Activated T-helper 1 cell treated with anti-CD3 and anti-CD28 coated beads, Interleukin-12 subunit alpha, Interleukin-12 subunit beta, Interleukin-2, Interleukin-4 antibody, amounts not matched to agents 30 ng/mL and 10 ng/mL and 1 ng/mL, durations not matched to agents 14 hours and 24 hours and 36 hours (primary cell): ENCODE measurements at regions not wholly inside any gene's neighbourhood (a gene's known extent, or its start where the extent isn't known, plus 50 kb on each side); places are given as distances from the start of the nearest gene placed in this dataset.

Experiments used
- DNase-seq: peaks from one replicate; pipeline ENCODE4 v3.0.0; 2021; ENCODE audit warnings: low spot score
- H3K27ac Mint-ChIP-seq: one replicate; pipeline ENCODE4 v1.8.0; 2021; ENCODE audit warnings: mild to moderate bottlenecking, mixed read lengths
- H3K27me3 Mint-ChIP-seq: one replicate; pipeline ENCODE4 v1.8.0; 2022; ENCODE audit warnings: mild to moderate bottlenecking, moderate library complexity, mixed read lengths; ENCODE audit not compliant: insufficient read depth
- H3K36me3 Mint-ChIP-seq: one replicate; pipeline ENCODE4 v1.8.0; 2021; ENCODE audit warnings: low read depth, mixed read lengths
- H3K4me1 Mint-ChIP-seq: one replicate; pipeline ENCODE4 v1.8.0; 2021; ENCODE audit warnings: low read depth, mixed read lengths
- H3K4me3 Mint-ChIP-seq: one replicate; pipeline ENCODE4 v1.8.0; 2021; ENCODE audit warnings: mild to moderate bottlenecking, moderate library complexity, mixed read lengths
- H3K9me3 Mint-ChIP-seq: one replicate; pipeline ENCODE4 v1.8.0; 2021; ENCODE audit warnings: mixed read lengths
- intact Hi-C: fragments of 100-400 bp; cut with micrococcal nuclease; formaldehyde crosslinking; loops from one replicate; pipeline ENCODE4 v1.15.1; 2024

- Mint-ChIP-seq H3K27ac (no peak overlapping the region), H3K4me3 (no peak overlapping the region), H3K9me3 (no peaks in the 10 kb centered on the region), H3K27me3 (peaks cover 2% of the 10 kb centered on the region), H3K4me1 (peaks cover 64% of the 10 kb centered on the region), H3K36me3 (no peaks in the 10 kb centered on the region)
- intact Hi-C loops = no loop called here
- no peak for DNase-seq
These were observed 142.3 kb upstream of the JUN start for GRCh38 chr1:58926152-58926551.

GRCh38 chr1:58927041-58927721 lies 143.3 kb upstream of the JUN start:
- Mint-ChIP-seq H3K27ac (peak overlapping the region; percentile 32), H3K27me3 (peaks cover 2% of the 10 kb centered on the region), H3K36me3 (no peaks in the 10 kb centered on the region), H3K9me3 (no peaks in the 10 kb centered on the region), H3K4me1 (peaks cover 64% of the 10 kb centered on the region), H3K4me3 (peak overlapping the region; percentile 2)
- intact Hi-C loops = no loop called here
- no peak for DNase-seq

GRCh38 chr1:58927722-58928085 lies 143.9 kb upstream of the JUN start:
- H3K4me1 Mint-ChIP-seq = peaks cover 64% of the 10 kb centered on the region

GRCh38 chr1:58928514-58928913 lies 144.7 kb upstream of the JUN start:
- intact Hi-C loops = no loop called here
- no peak for DNase-seq
- H3K27me3 Mint-ChIP-seq = peaks cover 2% of the 10 kb centered on the region
- H3K36me3 Mint-ChIP-seq = peaks cover 1% of the 10 kb centered on the region
- H3K4me1 Mint-ChIP-seq = peaks cover 64% of the 10 kb centered on the region
- no peaks in the 10 kb centered on the region for H3K9me3 Mint-ChIP-seq
- no peak overlapping the region for H3K27ac Mint-ChIP-seq
- H3K4me3 Mint-ChIP-seq = no peak overlapping the region

More at GRCh38 chr1:58927722-58928085, 143.9 kb upstream of the JUN start:
- peaks cover 2% of the 10 kb centered on the region for H3K27me3 Mint-ChIP-seq
- no peaks in the 10 kb centered on the region for H3K36me3 Mint-ChIP-seq
- no peak overlapping the region for H3K4me3 Mint-ChIP-seq
- intact Hi-C loops = no loop called here
- DNase-seq = no peak
- H3K27ac Mint-ChIP-seq = no peak overlapping the region
- H3K9me3 Mint-ChIP-seq = no peaks in the 10 kb centered on the region

GRCh38 chr1:58929671-58930325 lies 146.0 kb upstream of the JUN start:
- Mint-ChIP-seq H3K27me3 (no peaks in the 10 kb centered on the region), H3K4me1 (peaks cover 69% of the 10 kb centered on the region), H3K4me3 (peak overlapping the region; percentile 38), H3K27ac (peak overlapping the region; percentile 49), H3K36me3 (peaks cover 5% of the 10 kb centered on the region), H3K9me3 (no peaks in the 10 kb centered on the region)
- DNase-seq = peak; percentile 60
- intact Hi-C loops = loop anchor here (1.0 kb wide), 2 partner anchors 13 to 26 kb away; no protein-coding TSS in a partner anchor

- intact Hi-C loops = no loop called here
- DNase-seq = no peak
- H3K27me3 Mint-ChIP-seq = no peaks in the 10 kb centered on the region
- H3K36me3 Mint-ChIP-seq = peaks cover 5% of the 10 kb centered on the region
- H3K9me3 Mint-ChIP-seq = no peaks in the 10 kb centered on the region
- H3K4me3 Mint-ChIP-seq = no peak overlapping the region
- peaks cover 78% of the 10 kb centered on the region for H3K4me1 Mint-ChIP-seq
- H3K27ac Mint-ChIP-seq = no peak overlapping the region
These were observed 147.2 kb upstream of the JUN start for GRCh38 chr1:58931024-58931423.

- DNase-seq = no peak
- Mint-ChIP-seq H3K9me3 (no peaks in the 10 kb centered on the region), H3K27me3 (no peaks in the 10 kb centered on the region), H3K4me3 (no peak overlapping the region), H3K4me1 (peaks cover 80% of the 10 kb centered on the region), H3K36me3 (peaks cover 5% of the 10 kb centered on the region), H3K27ac (peak overlapping the region; percentile 8)
- intact Hi-C loops = no loop called here
These were observed 147.9 kb upstream of the JUN start for GRCh38 chr1:58931756-58932155.

GRCh38 chr1:58932859-58933598 lies 149.2 kb upstream of the JUN start:
- intact Hi-C loops = no loop called here
- DNase-seq = no peak
- peaks cover 75% of the 10 kb centered on the region for H3K4me1 Mint-ChIP-seq
- H3K4me3 Mint-ChIP-seq = no peak overlapping the region
- H3K36me3 Mint-ChIP-seq = peaks cover 5% of the 10 kb centered on the region
- H3K27ac Mint-ChIP-seq = no peak overlapping the region
- no peaks in the 10 kb centered on the region for H3K27me3 Mint-ChIP-seq
- H3K9me3 Mint-ChIP-seq = no peaks in the 10 kb centered on the region

GRCh38 chr1:58933599-58933926 lies 149.7 kb upstream of the JUN start:
- Mint-ChIP-seq H3K27me3 (no peaks in the 10 kb centered on the region), H3K36me3 (peaks cover 5% of the 10 kb centered on the region), H3K27ac (no peak overlapping the region), H3K9me3 (no peaks in the 10 kb centered on the region), H3K4me1 (peaks cover 74% of the 10 kb centered on the region), H3K4me3 (no peak overlapping the region)
- intact Hi-C loops = no loop called here
- DNase-seq = no peak

GRCh38 chr1:58934706-58935105 lies 150.9 kb upstream of the JUN start:
- Mint-ChIP-seq H3K4me1 (peaks cover 70% of the 10 kb centered on the region), H3K36me3 (peaks cover 5% of the 10 kb centered on the region), H3K27ac (no peak overlapping the region), H3K27me3 (no peaks in the 10 kb centered on the region), H3K9me3 (no peaks in the 10 kb centered on the region), H3K4me3 (no peak overlapping the region)
- intact Hi-C loops = no loop called here
- no peak for DNase-seq

- H3K9me3 Mint-ChIP-seq = peaks cover 10% of the 10 kb centered on the region
- no peak overlapping the region for H3K27ac Mint-ChIP-seq
- peaks cover 74% of the 10 kb centered on the region for H3K4me1 Mint-ChIP-seq
- H3K4me3 Mint-ChIP-seq = no peak overlapping the region
- DNase-seq = no peak
- peaks cover 11% of the 10 kb centered on the region for H3K36me3 Mint-ChIP-seq
- intact Hi-C loops = no loop called here
- no peaks in the 10 kb centered on the region for H3K27me3 Mint-ChIP-seq
These were observed 153.1 kb upstream of the JUN start for GRCh38 chr1:58936973-58937372.

GRCh38 chr1:58939146-58939545 lies 155.3 kb upstream of the JUN start:
- intact Hi-C loops = no loop called here
- H3K27ac Mint-ChIP-seq = no peak overlapping the region
- DNase-seq = no peak
- peaks cover 10% of the 10 kb centered on the region for H3K9me3 Mint-ChIP-seq
- peaks cover 76% of the 10 kb centered on the region for H3K4me1 Mint-ChIP-seq
- H3K27me3 Mint-ChIP-seq = no peaks in the 10 kb centered on the region
- H3K4me3 Mint-ChIP-seq = no peak overlapping the region
- H3K36me3 Mint-ChIP-seq = peaks cover 6% of the 10 kb centered on the region

GRCh38 chr1:58939666-58940370 lies 156.0 kb upstream of the JUN start:
- peaks cover 10% of the 10 kb centered on the region for H3K9me3 Mint-ChIP-seq
- no peak overlapping the region for H3K4me3 Mint-ChIP-seq
- H3K27ac Mint-ChIP-seq = no peak overlapping the region
- no peak for DNase-seq
- H3K36me3 Mint-ChIP-seq = peaks cover 9% of the 10 kb centered on the region
- intact Hi-C loops = loop anchor here (5.0 kb wide), 1 partner anchor 67 kb away; no protein-coding TSS in a partner anchor
- peaks cover 83% of the 10 kb centered on the region for H3K4me1 Mint-ChIP-seq
- no peaks in the 10 kb centered on the region for H3K27me3 Mint-ChIP-seq
